Common myeloid progenitor, CD34-positive (primary cell): ENCODE measurements at regions not wholly inside any gene's neighbourhood (a gene's known extent, or its start where the extent isn't known, plus 50 kb on each side); places are given as distances from the start of the nearest gene placed in this dataset.

Experiments
- CTCF ChIA-PET: fragments of 350-600 bp; sonication (Branson Sonifier 250); formaldehyde crosslinking; loops from one replicate; lab custom pipeline; 2021; ENCODE audit warnings: antibody characterized with exemption; lab: Charles Lee
- POLR2A ChIA-PET: fragments of 350-600 bp; sonication (Branson Sonifier 250); formaldehyde crosslinking; loops from one replicate; lab custom pipeline; 2021; ENCODE audit warnings: antibody characterized with exemption; lab: Charles Lee
- DNase-seq, 3 donors: peaks; one replicate each; pipeline versions ENCODE4 v3.0.0 to v3.0.0-alpha.2; 2013
- H3K27ac ChIP-seq, 2 experiments: 1 replicate in 1 of 2; 2 replicates in 1 of 2; pipeline ENCODE4 v1.7.0; 2013; ENCODE audit warnings: inconsistent platforms in 2 of 2, low read length in 2 of 2, mild to moderate bottlenecking in 2 of 2, low read depth in 1 of 2, moderate library complexity in 1 of 2; ENCODE audit not compliant: severe bottlenecking in 2 of 2, insufficient read depth in 1 of 2, poor library complexity in 1 of 2
- H3K27me3 ChIP-seq, 5 experiments: replicated peaks in 2 of 5; 1 replicate in 3 of 5; 2 replicates in 2 of 5; pipeline versions ENCODE4 v1.6.1 to v1.7.0; 2013; ENCODE audit warnings: low read length in 4 of 5, mild to moderate bottlenecking in 2 of 5, moderate library complexity in 2 of 5, inconsistent platforms in 1 of 5; ENCODE audit not compliant: insufficient read depth in 5 of 5, control insufficient read depth in 4 of 5
- H3K36me3 ChIP-seq, 4 experiments: 1 replicate in 2 of 4; 2 replicates in 2 of 4; pipeline versions ENCODE4 v1.6.1 to v1.7.0; 2013; ENCODE audit warnings: low read length in 3 of 4, control low read depth in 1 of 4, mild to moderate bottlenecking in 1 of 4; ENCODE audit not compliant: control insufficient read depth in 4 of 4, insufficient read depth in 4 of 4
- H3K4me1 ChIP-seq, 4 experiments: 1 replicate in 3 of 4; 2 replicates in 1 of 4; pipeline versions ENCODE4 v1.6.1 to v1.7.1; 2013; ENCODE audit warnings: low read length in 3 of 4, mild to moderate bottlenecking in 3 of 4, control low read depth in 1 of 4, inconsistent platforms in 1 of 4, moderate library complexity in 1 of 4; ENCODE audit not compliant: control insufficient read depth in 4 of 4, insufficient read depth in 4 of 4; ENCODE audit errors: control extremely low read depth in 1 of 4
- H3K4me3 ChIP-seq, 7 experiments: 1 replicate in 4 of 7; 2 replicates in 3 of 7; pipeline versions ENCODE4 v1.5.1 to v1.7.0; 2013; ENCODE audit warnings: mild to moderate bottlenecking in 7 of 7, low read length in 6 of 7, moderate library complexity in 6 of 7, inconsistent platforms in 2 of 7, low read depth in 2 of 7, control low read depth in 1 of 7; ENCODE audit not compliant: insufficient read depth in 4 of 7, control insufficient read depth in 1 of 7; ENCODE audit errors: extremely low read depth in 1 of 7
- H3K9me3 ChIP-seq, 5 experiments: 1 replicate in 4 of 5; 2 replicates in 1 of 5; pipeline versions ENCODE4 v1.6.1 to v1.7.1; 2013; ENCODE audit warnings: low read length in 4 of 5, mild to moderate bottlenecking in 2 of 5, inconsistent platforms in 1 of 5, low read depth in 1 of 5, moderate library complexity in 1 of 5; ENCODE audit not compliant: control insufficient read depth in 4 of 5, insufficient read depth in 2 of 5; ENCODE audit errors: control extremely low read depth in 1 of 5
- WGBS: methylation state at CpG from one replicate; pipeline ENCODE4 v1.1.5; 2013; ENCODE audit not compliant: insufficient coverage; 5-methylcytosine and 5-hydroxymethylcytosine counted together

DNA sequence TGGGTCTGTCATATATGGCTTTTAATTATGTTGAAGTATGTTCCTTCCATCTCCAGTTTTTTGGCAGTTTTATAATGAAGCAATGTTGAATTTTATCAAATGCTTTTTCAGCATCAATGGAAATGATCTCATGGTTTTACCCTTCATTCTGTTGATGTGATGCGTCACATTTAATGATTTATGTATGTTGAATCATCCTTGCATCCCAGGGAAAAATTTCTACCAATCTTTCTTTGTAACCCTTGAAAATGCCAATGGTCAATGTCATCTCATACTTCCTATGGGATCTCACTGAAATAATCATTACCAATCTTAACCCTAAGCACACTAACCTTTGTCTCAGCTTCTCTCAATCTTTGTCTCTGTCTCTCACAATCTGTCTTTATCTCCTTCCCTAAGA, 1004.0 kb downstream of the KCNT2 start:
- Histone ChIP-seq H3K36me3 (no peaks in the 10 kb centered on the region), H3K27ac (no peak overlapping the region), H3K4me3 (no peak overlapping the region), H3K27me3 (no peaks in the 10 kb centered on the region), H3K9me3 (no peaks in the 10 kb centered on the region), H3K4me1 (no peaks in the 10 kb centered on the region)
- POLR2A ChIA-PET = no interaction called here
- no CpG with 5 or more reads among the region's 1 CpG for WGBS
- DNase-seq = no peak
- CTCF ChIA-PET = no interaction called here

DNA sequence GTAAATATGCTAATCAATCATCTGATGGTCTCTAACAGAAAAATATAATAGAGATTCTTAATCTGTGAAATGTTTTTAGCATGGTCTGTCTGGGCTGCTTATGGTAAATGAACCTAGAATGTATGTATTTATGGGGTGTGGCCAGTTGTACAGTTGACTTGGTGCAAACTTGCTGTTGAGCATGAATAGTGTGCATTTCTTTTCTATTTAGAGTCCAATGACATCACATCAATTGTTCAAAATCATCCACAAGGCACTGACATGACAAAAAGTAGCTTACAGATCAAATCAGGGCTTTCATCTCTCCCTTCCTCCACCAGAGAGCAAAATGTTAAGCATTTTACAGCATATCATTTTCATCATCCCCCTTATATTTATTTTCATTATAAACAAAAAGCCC, 1010.3 kb downstream of the KCNT2 start:
- Histone ChIP-seq H3K4me1 (no peaks in the 10 kb centered on the region), H3K4me3 (no peak overlapping the region), H3K27ac (no peak overlapping the region), H3K36me3 (no peaks in the 10 kb centered on the region), H3K27me3 (no peaks in the 10 kb centered on the region), H3K9me3 (no peaks in the 10 kb centered on the region)
- CTCF ChIA-PET = no interaction called here
- no peak for DNase-seq
- POLR2A ChIA-PET = no interaction called here

DNA sequence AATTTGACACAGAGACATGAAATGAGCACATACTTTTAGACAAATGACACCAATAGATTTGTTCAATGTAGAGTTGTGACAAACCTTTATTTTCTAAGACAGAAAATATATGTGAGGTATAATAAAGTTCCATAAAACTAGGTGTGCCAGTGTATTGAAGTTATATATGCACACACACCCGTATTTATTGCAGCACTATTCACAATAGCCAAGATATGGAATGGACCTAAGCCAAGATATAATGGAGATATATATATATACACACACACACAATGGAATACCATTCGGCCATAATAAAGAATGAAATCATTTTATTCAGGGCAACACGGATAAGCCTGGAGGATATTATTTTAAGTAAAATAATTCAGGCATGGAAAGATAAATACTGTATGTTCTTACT, 1013.5 kb downstream of the KCNT2 start:
- Histone ChIP-seq H3K9me3 (no peaks in the 10 kb centered on the region), H3K36me3 (no peaks in the 10 kb centered on the region), H3K27ac (no peak overlapping the region), H3K4me1 (no peaks in the 10 kb centered on the region), H3K4me3 (no peak overlapping the region), H3K27me3 (no peaks in the 10 kb centered on the region)
- no CpG with 5 or more reads among the region's 3 CpGs for WGBS
- ChIA-PET POLR2A (no interaction called here), CTCF (no interaction called here)
- DNase-seq = no peak

- H3K9me3 ChIP-seq = no peaks in the 10 kb centered on the region
- no peaks in the 10 kb centered on the region for H3K27me3 ChIP-seq
- ChIA-PET POLR2A (no interaction called here), CTCF (no interaction called here)
- no peak for DNase-seq
- H3K27ac ChIP-seq = no peak overlapping the region
- no peak overlapping the region for H3K4me3 ChIP-seq
- no CpG with 5 or more reads among the region's 2 CpGs for WGBS
- H3K36me3 ChIP-seq = no peaks in the 10 kb centered on the region
- H3K4me1 ChIP-seq = no peaks in the 10 kb centered on the region
Measured at GRCh38 chr1:195594322-195594721, 1013.9 kb downstream of the KCNT2 start.

DNA sequence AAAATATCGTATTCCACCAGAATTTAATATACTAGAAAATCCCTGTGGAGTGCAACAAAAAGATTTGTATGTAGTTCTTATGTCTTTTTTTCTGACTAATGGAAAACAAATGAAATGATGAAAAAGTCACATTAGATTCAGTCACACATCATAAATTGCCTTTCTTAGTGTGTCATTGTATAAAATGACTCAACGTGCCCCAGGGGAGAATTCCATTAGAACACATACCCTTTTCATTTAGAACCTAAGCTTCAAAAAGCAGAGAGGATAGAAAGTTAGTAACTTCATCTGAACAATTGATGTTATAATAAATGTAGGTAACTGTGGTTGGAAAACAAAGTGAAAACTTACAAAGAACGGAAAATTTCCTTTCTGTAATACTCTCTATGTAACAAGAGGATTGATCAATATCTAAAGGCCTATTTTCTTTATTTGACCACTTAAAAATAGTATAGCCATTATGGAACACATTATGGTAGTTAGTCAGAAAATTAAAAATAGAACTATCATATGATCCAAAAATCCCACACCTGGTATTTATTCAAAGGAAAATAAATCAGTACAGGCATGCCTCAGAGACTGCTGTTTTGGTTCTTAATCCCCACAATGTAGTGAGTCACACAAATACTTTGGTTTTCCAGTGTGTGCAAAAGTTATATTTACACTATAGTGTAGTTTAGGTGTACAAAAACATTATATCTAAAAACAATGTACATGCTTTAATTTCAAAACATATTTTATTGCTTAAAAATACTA, 1016.1 kb downstream of the KCNT2 start:
- Histone ChIP-seq H3K4me3 (no peak overlapping the region), H3K36me3 (no peaks in the 10 kb centered on the region), H3K9me3 (no peaks in the 10 kb centered on the region), H3K4me1 (no peaks in the 10 kb centered on the region), H3K27me3 (no peaks in the 10 kb centered on the region), H3K27ac (no peak overlapping the region)
- DNase-seq = no peak
- ChIA-PET CTCF (no interaction called here), POLR2A (no interaction called here)
- no CpG with 5 or more reads among the region's 3 CpGs for WGBS

- no peaks in the 10 kb centered on the region for H3K36me3 ChIP-seq
- ChIA-PET POLR2A (no interaction called here), CTCF (no interaction called here)
- H3K9me3 ChIP-seq = no peaks in the 10 kb centered on the region
- no peak overlapping the region for H3K4me3 ChIP-seq
- H3K27me3 ChIP-seq = no peaks in the 10 kb centered on the region
- H3K4me1 ChIP-seq = no peaks in the 10 kb centered on the region
- WGBS = no CpG with 5 or more reads among the region's 3 CpGs
- DNase-seq = no peak
- no peak overlapping the region for H3K27ac ChIP-seq
Measured at GRCh38 chr1:195590649-195591048, 1017.6 kb downstream of the KCNT2 start.

DNA sequence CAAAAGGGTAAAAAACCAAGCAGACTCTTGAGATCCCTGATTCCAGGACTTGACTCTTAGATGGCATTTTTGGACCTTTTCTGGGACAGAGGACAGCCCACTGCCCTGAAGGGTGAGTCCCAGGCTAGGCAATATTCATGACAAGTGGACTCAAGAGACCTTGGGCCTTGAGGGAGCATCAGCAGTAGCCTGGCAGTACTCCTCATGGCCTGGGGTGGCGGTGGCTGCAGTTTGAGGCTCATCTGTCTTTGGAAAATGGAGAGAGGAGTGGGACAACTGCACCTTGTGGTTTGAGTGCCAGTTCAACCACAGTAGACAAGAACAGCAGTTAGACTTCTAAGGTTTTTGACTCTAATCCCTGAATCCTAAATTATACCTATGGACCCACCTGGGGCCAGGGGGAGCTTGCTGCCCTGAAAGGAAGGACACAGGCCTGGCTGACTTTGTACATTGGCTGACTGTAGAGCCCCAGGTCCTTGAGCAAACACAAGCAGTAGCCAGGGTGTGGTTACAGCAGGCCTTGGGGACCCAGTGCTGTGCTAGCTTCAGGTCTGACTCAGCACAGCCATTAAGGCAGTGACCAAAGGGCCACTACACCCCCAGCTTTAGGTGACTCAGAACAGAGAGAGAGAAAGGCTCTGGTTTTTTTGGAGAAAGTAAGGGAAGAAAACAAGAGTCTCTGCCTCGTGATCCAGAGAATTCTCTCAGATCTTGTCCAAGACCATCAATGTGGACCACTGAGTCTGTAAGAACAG, 1023.2 kb downstream of the KCNT2 start:
- peaks cover 0 to 1% (median 0%) of the 10 kb centered on the region in 5 experiments for H3K9me3 ChIP-seq
- CTCF ChIA-PET = no interaction called here
- H3K27ac ChIP-seq = no peak overlapping the region
- DNase-seq = no peak
- H3K27me3 ChIP-seq = no peaks in the 10 kb centered on the region
- H3K4me1 ChIP-seq = no peaks in the 10 kb centered on the region
- no peak overlapping the region for H3K4me3 ChIP-seq
- H3K36me3 ChIP-seq = no peaks in the 10 kb centered on the region
- POLR2A ChIA-PET = no interaction called here
- 92% methylated on average over 2 of the region's 2 CpGs for WGBS
